COLO829 (cell line): ENCODE measurements at regions not wholly inside any gene's neighbourhood (a gene's known extent, or its start where the extent isn't known, plus 50 kb on each side); places are given as distances from the start of the nearest gene placed in this dataset.
A peak's percentile ranks its signal among the peaks of the same experiment; 100 is the strongest.

Source experiments
- DNase-seq: peaks from one replicate; pipeline ENCODE4 v3.0.0; 2012; ENCODE audit warnings: low spot score

- DNase-seq: no peak
Observed at GRCh38 chr6:8218861-8219260, 116.5 kb upstream of the EEF1E1 start.

- DNase-seq: no peak
Observed at GRCh38 chr6:8215631-8216030, 113.3 kb upstream of the EEF1E1 start.

- no peak for DNase-seq
Observed at GRCh38 chr6:8213995-8214394, 111.6 kb upstream of the EEF1E1 start.

GRCh38 chr6:8212720-8213434, 110.5 kb upstream of the EEF1E1 start:
- no peak for DNase-seq

- DNase-seq: no peak
Observed at GRCh38 chr6:8207869-8208191, 105.5 kb upstream of the EEF1E1 start.

- peak; percentile 63 for DNase-seq
Observed at GRCh38 chr6:8207191-8207868, 105.0 kb upstream of the EEF1E1 start.

GRCh38 chr6:8203337-8203736, 101.0 kb upstream of the EEF1E1 start:
- DNase-seq: no peak

- no peak for DNase-seq
Observed at GRCh38 chr6:8201679-8202078, 99.3 kb upstream of the EEF1E1 start.

GRCh38 chr6:8200255-8200654, 97.9 kb upstream of the EEF1E1 start:
- DNase-seq: no peak

GRCh38 chr6:8195714-8196102, 93.4 kb upstream of the EEF1E1 start:
- DNase-seq: no peak

GRCh38 chr6:8195040-8195713, 92.8 kb upstream of the EEF1E1 start:
- DNase-seq: no peak

- no peak for DNase-seq
Observed at GRCh38 chr6:8194490-8194889, 92.1 kb upstream of the EEF1E1 start.

GRCh38 chr6:8193541-8193940, 91.2 kb upstream of the EEF1E1 start:
- DNase-seq: no peak

GRCh38 chr6:8192597-8192996, 90.2 kb upstream of the EEF1E1 start:
- DNase-seq: no peak

- DNase-seq: no peak
Observed at GRCh38 chr6:8192067-8192466, 89.7 kb upstream of the EEF1E1 start.

GRCh38 chr6:8191629-8192028, 89.3 kb upstream of the EEF1E1 start:
- DNase-seq: no peak

GRCh38 chr6:8187209-8187608, 84.9 kb upstream of the EEF1E1 start:
- DNase-seq: no peak

GRCh38 chr6:8182902-8183665, 80.7 kb upstream of the EEF1E1 start:
- no peak for DNase-seq

- no peak for DNase-seq
Observed at GRCh38 chr6:8181951-8182845, 79.8 kb upstream of the EEF1E1 start.

- DNase-seq: no peak
Observed at GRCh38 chr6:8181160-8181881, 79.0 kb upstream of the EEF1E1 start.
